GM12878 (cell line): ENCODE measurements at regions not wholly inside any gene's neighbourhood (a gene's known extent, or its start where the extent isn't known, plus 50 kb on each side); places are given as distances from the start of the nearest gene placed in this dataset.

Experiments used
- ATAC-seq: fragments of 200-7000 bp; cut with Tn5 transposase; 3 replicates; pipeline ENCODE4 v1.9.1; 2020; ENCODE audit warnings: mild to moderate bottlenecking, moderate library complexity
- BruUV-seq: library from RNA; stranded (reverse); fragments of 400-500 nt; replicated peaks from 2 replicates; lab custom pipeline; 2021; lab: Mats Ljungman, UMichigan
- CTCF ChIA-PET: fragments of 300-600 bp; sonication (Branson Sonifier 250); formaldehyde crosslinking; extraction: SDS; loops from one replicate; lab custom pipeline; 2021; ENCODE audit warnings: inconsistent platforms; lab: Yijun Ruan, JAX
- POLR2A ChIA-PET: fragments of 350-600 bp; formaldehyde crosslinking; extraction: SDS; loops from one replicate; lab custom pipeline; 2021; ENCODE audit warnings: inconsistent platforms; lab: Charles Lee
- RAD21 ChIA-PET: fragments of 300-600 bp; sonication (Branson Sonifier 250); formaldehyde crosslinking; loops from one replicate; lab custom pipeline; 2023; ENCODE audit warnings: antibody characterized with exemption; ENCODE audit not compliant: unreplicated experiment; lab: Charles Lee
- SMC1A ChIA-PET: fragments of 300-600 bp; sonication (Branson Sonifier 250); formaldehyde crosslinking; loops from one replicate; lab custom pipeline; 2023; ENCODE audit not compliant: unreplicated experiment, uncharacterized antibody; lab: Charles Lee
- DNase-seq: peaks from one replicate; pipeline ENCODE4 v3.0.0-alpha.2; 2011; ENCODE audit warnings: low read depth, low spot score
- FAIRE-seq: peaks from 3 replicates; lab custom pipeline; 2011; peaks lifted over from hg19 to GRCh38; lab: Jason Lieb, UNC
- H2AFZ ChIP-seq: 2 replicates; pipeline ENCODE4 v1.6.0; 2011; ENCODE audit warnings: low read depth, low read length, control low read depth; ENCODE audit not compliant: control insufficient read depth
- H3K27ac ChIP-seq: 2 replicates; pipeline ENCODE4 v1.5.1; 2011; ENCODE audit warnings: control low read depth; ENCODE audit not compliant: control insufficient read depth, insufficient read depth
- H3K27me3 ChIP-seq, 2 experiments: replicated peaks in 1 of 2; 2 replicates each; pipeline versions ENCODE4 v1.6.0 to v1.6.1; 2011; ENCODE audit warnings: low read length in 1 of 2; ENCODE audit not compliant: control insufficient read depth in 2 of 2, insufficient read depth in 2 of 2
- H3K36me3 ChIP-seq, 2 experiments: 2 replicates each; pipeline ENCODE4 v1.5.1; 2011; ENCODE audit warnings: low read length in 1 of 2; ENCODE audit not compliant: control insufficient read depth in 2 of 2, insufficient read depth in 2 of 2
- H3K4me1 ChIP-seq: 2 replicates; pipeline ENCODE4 v1.6.1; 2011; ENCODE audit warnings: mild to moderate bottlenecking, low read length, moderate library complexity, mixed read lengths; ENCODE audit not compliant: control insufficient read depth, insufficient read depth
- H3K4me2 ChIP-seq: 2 replicates; pipeline ENCODE4 v1.6.0; 2011; ENCODE audit warnings: control low read depth; ENCODE audit not compliant: control insufficient read depth, insufficient read depth
- H3K4me3 ChIP-seq: fragments of 200-600 bp; sonication (generic); 2 replicates; pipeline ENCODE4 v1.5.1; 2016
- H3K79me2 ChIP-seq: 2 replicates; pipeline ENCODE4 v1.6.0; 2011; ENCODE audit warnings: low read length; ENCODE audit not compliant: control insufficient read depth, insufficient read depth
- H3K9ac ChIP-seq: 2 replicates; pipeline ENCODE4 v1.8.0; 2011; ENCODE audit warnings: low read length, control low read depth, mixed read lengths; ENCODE audit not compliant: control insufficient read depth, insufficient read depth
- H3K9me3 ChIP-seq: replicated peaks from 3 replicates; pipeline ENCODE4 v1.5.1; 2011; ENCODE audit warnings: mild to moderate bottlenecking, low read length; ENCODE audit not compliant: control insufficient read depth, insufficient read depth
- H4K20me1 ChIP-seq: 2 replicates; pipeline ENCODE4 v1.6.0; 2011; ENCODE audit not compliant: control insufficient read depth, insufficient read depth
- EED ChIP-seq: sonication (generic); IDR thresholded peaks from 2 replicates; pipeline ENCODE4 v1.6.1; 2016; ENCODE audit warnings: antibody characterized with exemption, low read depth
- ETV6 ChIP-seq, 2 experiments: fragments of 450-650 bp in 1 of 2; IDR thresholded peaks in 1 of 2; conservative IDR thresholded peaks in 1 of 2; 2 replicates each; pipeline ENCODE4 v1.6.1; 2014; ENCODE audit warnings: antibody characterized with exemption in 1 of 2, borderline replicate concordance in 1 of 2, low read depth in 1 of 2, mild to moderate bottlenecking in 1 of 2, moderate library complexity in 1 of 2
- GATAD2B ChIP-seq: fragments of 450-650 bp; conservative IDR thresholded peaks from 2 replicates; pipeline ENCODE4 v1.6.1; 2017; ENCODE audit warnings: low read depth, mild to moderate bottlenecking, moderate library complexity
- MYB ChIP-seq: fragments of 150-350 bp; IDR thresholded peaks from 2 replicates; pipeline ENCODE4 v1.6.1; 2014; ENCODE audit warnings: mild to moderate bottlenecking, low read depth, low read length, borderline replicate concordance
- WGBS: methylation state at CpG from one replicate; pipeline ENCODE4 v1.1.6; 2016; ENCODE audit warnings: low lambda C conversion rate; ENCODE audit not compliant: insufficient replicate concordance, insufficient coverage; ENCODE audit errors: missing lambda C conversion rate; 5-methylcytosine and 5-hydroxymethylcytosine counted together
- in situ Hi-C: fragments of 300-500 bp; cut with MboI; formaldehyde crosslinking; loops from 9 replicates; pipeline ENCODE4 v1.14.3; 2018; ENCODE audit warnings: mixed read lengths
- intact Hi-C: fragments of 100-400 bp; cut with micrococcal nuclease; formaldehyde crosslinking; loops from one replicate; pipeline ENCODE4 v1.14.2; 2022; ENCODE audit not compliant: unreplicated experiment
- TF ChIP-seq, protein P1 (sequence below): IDR thresholded peaks from 2 replicates; pipeline ENCODE4 v1.6.1; 2012; ENCODE audit warnings: low read depth, low read length, improper control_type of control experiment
- TF ChIP-seq, protein P2 (sequence below): fragments of 150-350 bp; IDR thresholded peaks from 2 replicates; pipeline ENCODE4 v1.6.1; 2016; ENCODE audit warnings: low read depth, low read length
- TF ChIP-seq, protein P3 (sequence below): IDR thresholded peaks from 2 replicates; pipeline ENCODE4 v1.6.1; 2011; ENCODE audit warnings: borderline replicate concordance, low read depth, mild to moderate bottlenecking, moderate library complexity, low read length; ENCODE audit not compliant: insufficient read depth, poor library complexity, severe bottlenecking

DNA sequence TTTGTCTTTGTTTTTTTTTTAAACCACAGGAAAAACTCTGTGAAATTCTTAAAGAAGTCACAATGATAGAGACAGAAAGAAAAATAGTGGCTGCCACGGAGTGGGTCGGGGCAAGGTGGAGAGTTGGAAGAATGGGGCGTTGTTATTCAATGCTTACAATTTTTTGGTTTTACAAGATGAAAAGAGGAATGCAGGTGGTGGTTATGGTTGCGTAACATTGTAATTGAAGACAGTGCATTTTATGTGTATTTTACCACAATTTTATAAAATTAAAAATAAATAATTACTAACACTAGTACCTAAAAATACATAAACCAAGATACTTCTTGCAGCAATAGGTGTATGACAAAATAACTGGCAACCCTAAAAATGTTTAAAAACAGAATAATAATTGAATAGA lies 76.9 kb upstream of the VOPP1 start:
- Histone ChIP-seq H3K4me2 (no peak overlapping the region), H3K9me3 (no peaks in the 10 kb centered on the region; the same call in 2 of the 3 replicates), H3K79me2 (no peaks in the 10 kb centered on the region), H3K36me3 (no peaks in the 10 kb centered on the region), H4K20me1 (no peaks in the 10 kb centered on the region), H3K27ac (no peak overlapping the region), H3K4me1 (no peaks in the 10 kb centered on the region; the same call in 1 of the 2 replicates), H3K4me3 (no peak overlapping the region), H3K9ac (no peak overlapping the region), H2AFZ (no peak overlapping the region), H3K27me3 (no peaks in the 10 kb centered on the region)
- ChIA-PET CTCF (no interaction called here), POLR2A (no interaction called here), SMC1A (no interaction called here), RAD21 (no interaction called here)
- FAIRE-seq (no peak), ATAC-seq (no peak), DNase-seq (no peak)
- no TSS peak for BruUV-seq
- TF ChIP-seq, protein P1, sequence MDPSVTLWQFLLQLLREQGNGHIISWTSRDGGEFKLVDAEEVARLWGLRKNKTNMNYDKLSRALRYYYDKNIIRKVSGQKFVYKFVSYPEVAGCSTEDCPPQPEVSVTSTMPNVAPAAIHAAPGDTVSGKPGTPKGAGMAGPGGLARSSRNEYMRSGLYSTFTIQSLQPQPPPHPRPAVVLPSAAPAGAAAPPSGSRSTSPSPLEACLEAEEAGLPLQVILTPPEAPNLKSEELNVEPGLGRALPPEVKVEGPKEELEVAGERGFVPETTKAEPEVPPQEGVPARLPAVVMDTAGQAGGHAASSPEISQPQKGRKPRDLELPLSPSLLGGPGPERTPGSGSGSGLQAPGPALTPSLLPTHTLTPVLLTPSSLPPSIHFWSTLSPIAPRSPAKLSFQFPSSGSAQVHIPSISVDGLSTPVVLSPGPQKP = no peak
- TF ChIP-seq, protein P2, sequence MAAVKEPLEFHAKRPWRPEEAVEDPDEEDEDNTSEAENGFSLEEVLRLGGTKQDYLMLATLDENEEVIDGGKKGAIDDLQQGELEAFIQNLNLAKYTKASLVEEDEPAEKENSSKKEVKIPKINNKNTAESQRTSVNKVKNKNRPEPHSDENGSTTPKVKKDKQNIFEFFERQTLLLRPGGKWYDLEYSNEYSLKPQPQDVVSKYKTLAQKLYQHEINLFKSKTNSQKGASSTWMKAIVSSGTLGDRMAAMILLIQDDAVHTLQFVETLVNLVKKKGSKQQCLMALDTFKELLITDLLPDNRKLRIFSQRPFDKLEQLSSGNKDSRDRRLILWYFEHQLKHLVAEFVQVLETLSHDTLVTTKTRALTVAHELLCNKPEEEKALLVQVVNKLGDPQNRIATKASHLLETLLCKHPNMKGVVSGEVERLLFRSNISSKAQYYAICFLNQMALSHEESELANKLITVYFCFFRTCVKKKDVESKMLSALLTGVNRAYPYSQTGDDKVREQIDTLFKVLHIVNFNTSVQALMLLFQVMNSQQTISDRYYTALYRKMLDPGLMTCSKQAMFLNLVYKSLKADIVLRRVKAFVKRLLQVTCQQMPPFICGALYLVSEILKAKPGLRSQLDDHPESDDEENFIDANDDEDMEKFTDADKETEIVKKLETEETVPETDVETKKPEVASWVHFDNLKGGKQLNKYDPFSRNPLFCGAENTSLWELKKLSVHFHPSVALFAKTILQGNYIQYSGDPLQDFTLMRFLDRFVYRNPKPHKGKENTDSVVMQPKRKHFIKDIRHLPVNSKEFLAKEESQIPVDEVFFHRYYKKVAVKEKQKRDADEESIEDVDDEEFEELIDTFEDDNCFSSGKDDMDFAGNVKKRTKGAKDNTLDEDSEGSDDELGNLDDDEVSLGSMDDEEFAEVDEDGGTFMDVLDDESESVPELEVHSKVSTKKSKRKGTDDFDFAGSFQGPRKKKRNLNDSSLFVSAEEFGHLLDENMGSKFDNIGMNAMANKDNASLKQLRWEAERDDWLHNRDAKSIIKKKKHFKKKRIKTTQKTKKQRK = no peak
- TF ChIP-seq, protein P3, sequence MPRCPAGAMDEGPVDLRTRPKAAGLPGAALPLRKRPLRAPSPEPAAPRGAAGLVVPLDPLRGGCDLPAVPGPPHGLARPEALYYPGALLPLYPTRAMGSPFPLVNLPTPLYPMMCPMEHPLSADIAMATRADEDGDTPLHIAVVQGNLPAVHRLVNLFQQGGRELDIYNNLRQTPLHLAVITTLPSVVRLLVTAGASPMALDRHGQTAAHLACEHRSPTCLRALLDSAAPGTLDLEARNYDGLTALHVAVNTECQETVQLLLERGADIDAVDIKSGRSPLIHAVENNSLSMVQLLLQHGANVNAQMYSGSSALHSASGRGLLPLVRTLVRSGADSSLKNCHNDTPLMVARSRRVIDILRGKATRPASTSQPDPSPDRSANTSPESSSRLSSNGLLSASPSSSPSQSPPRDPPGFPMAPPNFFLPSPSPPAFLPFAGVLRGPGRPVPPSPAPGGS = no peak
- TF ChIP-seq GATAD2B = no peak
- no peak for TF ChIP-seq ETV6 (conservative IDR thresholded peaks at IDR 0.05 in 1 of 2, IDR thresholded peaks at IDR 0.05 in 1 of 2; ENCODE audit: borderline replicate concordance in 1 of 2, low read depth in 1 of 2)
- TF ChIP-seq MYB = no peak
- TF ChIP-seq EED = no peak
- in situ Hi-C loops (loop anchor here (5.0 kb wide), 1 partner anchor 318 kb away; no protein-coding TSS in a partner anchor), intact Hi-C loops (no loop called here)
- 92% methylated on average over 4 of the region's 4 CpGs for WGBS
